GM18505 (cell line): ENCODE measurements at regions not wholly inside any gene's neighbourhood (a gene's known extent, or its start where the extent isn't known, plus 50 kb on each side); places are given as distances from the start of the nearest gene placed in this dataset.

Experiments used
- ATAC-seq: cut with Tn5 transposase; IDR thresholded peaks from one replicate; pipeline ENCODE4 v1.9.1; 2021; ENCODE audit not compliant: unreplicated experiment
- POLR2A ChIP-seq: IDR thresholded peaks from 4 replicates; pipeline ENCODE4 v1.6.1; 2011; ENCODE audit warnings: borderline replicate concordance; ENCODE audit not compliant: insufficient read depth, insufficient read length; ENCODE audit errors: extremely low read depth

- no peak for ATAC-seq
- no peak for TF ChIP-seq POLR2A
Measured at GRCh38 chr10:52619052-52619451, 153.5 kb downstream of the MBL2 start.

GRCh38 chr10:52621635-52622079 is 150.9 kb downstream of the MBL2 start:
- no peak for TF ChIP-seq POLR2A
- ATAC-seq = no peak

GRCh38 chr10:52623761-52624160 is 148.8 kb downstream of the MBL2 start:
- no peak for ATAC-seq
- TF ChIP-seq POLR2A = no peak

GRCh38 chr10:52627279-52627678 is 145.3 kb downstream of the MBL2 start:
- ATAC-seq = no peak
- no peak for TF ChIP-seq POLR2A

GRCh38 chr10:52631146-52631545 is 141.4 kb downstream of the MBL2 start:
- ATAC-seq = no peak
- no peak for TF ChIP-seq POLR2A

- no peak for ATAC-seq
Measured at GRCh38 chr10:52631648-52632047, 140.9 kb downstream of the MBL2 start.

GRCh38 chr10:52632591-52632990 is 140.0 kb downstream of the MBL2 start:
- ATAC-seq = no peak
- TF ChIP-seq POLR2A = no peak

More at GRCh38 chr10:52631648-52632047, 140.9 kb downstream of the MBL2 start:
- TF ChIP-seq POLR2A = no peak

GRCh38 chr10:52633266-52633665 is 139.3 kb downstream of the MBL2 start:
- no peak for ATAC-seq
- TF ChIP-seq POLR2A = no peak

- no peak for ATAC-seq
- TF ChIP-seq POLR2A = no peak
Measured at GRCh38 chr10:52635651-52636050, 136.9 kb downstream of the MBL2 start.

- no peak for TF ChIP-seq POLR2A
- no peak for ATAC-seq
Measured at GRCh38 chr10:52636874-52637273, 135.7 kb downstream of the MBL2 start.

- no peak for TF ChIP-seq POLR2A
- ATAC-seq = no peak
Measured at GRCh38 chr10:52637592-52637991, 135.0 kb downstream of the MBL2 start.

- ATAC-seq = no peak
- TF ChIP-seq POLR2A = no peak
Measured at GRCh38 chr10:52639652-52640051, 132.9 kb downstream of the MBL2 start.

GRCh38 chr10:52642208-52642607 is 130.4 kb downstream of the MBL2 start:
- TF ChIP-seq POLR2A = no peak
- no peak for ATAC-seq

GRCh38 chr10:52644373-52645186 is 128.0 kb downstream of the MBL2 start:
- ATAC-seq = peak; percentile 85
- TF ChIP-seq POLR2A = no peak
